ENCODE measurements at regions not wholly inside any gene's neighbourhood (a gene's known extent, or its start where the extent isn't known, plus 50 kb on each side); places are given as distances from the start of the nearest gene placed in this dataset.

GRCh38 chr5:176722757-176723156, 75.5 kb downstream of the TSPAN17 start:
- POLR2A ChIA-PET = no interaction called here
- no peak for ATAC-seq
- TF ChIP-seq, protein P1, sequence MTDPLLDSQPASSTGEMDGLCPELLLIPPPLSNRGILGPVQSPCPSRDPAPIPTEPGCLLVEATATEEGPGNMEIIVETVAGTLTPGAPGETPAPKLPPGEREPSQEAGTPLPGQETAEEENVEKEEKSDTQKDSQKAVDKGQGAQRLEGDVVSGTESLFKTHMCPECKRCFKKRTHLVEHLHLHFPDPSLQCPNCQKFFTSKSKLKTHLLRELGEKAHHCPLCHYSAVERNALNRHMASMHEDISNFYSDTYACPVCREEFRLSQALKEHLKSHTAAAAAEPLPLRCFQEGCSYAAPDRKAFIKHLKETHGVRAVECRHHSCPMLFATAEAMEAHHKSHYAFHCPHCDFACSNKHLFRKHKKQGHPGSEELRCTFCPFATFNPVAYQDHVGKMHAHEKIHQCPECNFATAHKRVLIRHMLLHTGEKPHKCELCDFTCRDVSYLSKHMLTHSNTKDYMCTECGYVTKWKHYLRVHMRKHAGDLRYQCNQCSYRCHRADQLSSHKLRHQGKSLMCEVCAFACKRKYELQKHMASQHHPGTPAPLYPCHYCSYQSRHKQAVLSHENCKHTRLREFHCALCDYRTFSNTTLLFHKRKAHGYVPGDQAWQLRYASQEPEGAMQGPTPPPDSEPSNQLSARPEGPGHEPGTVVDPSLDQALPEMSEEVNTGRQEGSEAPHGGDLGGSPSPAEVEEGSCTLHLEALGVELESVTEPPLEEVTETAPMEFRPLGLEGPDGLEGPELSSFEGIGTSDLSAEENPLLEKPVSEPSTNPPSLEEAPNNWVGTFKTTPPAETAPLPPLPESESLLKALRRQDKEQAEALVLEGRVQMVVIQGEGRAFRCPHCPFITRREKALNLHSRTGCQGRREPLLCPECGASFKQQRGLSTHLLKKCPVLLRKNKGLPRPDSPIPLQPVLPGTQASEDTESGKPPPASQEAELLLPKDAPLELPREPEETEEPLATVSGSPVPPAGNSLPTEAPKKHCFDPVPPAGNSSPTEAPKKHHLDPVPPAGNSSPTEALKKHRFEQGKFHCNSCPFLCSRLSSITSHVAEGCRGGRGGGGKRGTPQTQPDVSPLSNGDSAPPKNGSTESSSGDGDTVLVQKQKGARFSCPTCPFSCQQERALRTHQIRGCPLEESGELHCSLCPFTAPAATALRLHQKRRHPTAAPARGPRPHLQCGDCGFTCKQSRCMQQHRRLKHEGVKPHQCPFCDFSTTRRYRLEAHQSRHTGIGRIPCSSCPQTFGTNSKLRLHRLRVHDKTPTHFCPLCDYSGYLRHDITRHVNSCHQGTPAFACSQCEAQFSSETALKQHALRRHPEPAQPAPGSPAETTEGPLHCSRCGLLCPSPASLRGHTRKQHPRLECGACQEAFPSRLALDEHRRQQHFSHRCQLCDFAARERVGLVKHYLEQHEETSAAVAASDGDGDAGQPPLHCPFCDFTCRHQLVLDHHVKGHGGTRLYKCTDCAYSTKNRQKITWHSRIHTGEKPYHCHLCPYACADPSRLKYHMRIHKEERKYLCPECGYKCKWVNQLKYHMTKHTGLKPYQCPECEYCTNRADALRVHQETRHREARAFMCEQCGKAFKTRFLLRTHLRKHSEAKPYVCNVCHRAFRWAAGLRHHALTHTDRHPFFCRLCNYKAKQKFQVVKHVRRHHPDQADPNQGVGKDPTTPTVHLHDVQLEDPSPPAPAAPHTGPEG (CRISPR knock-in tag; IDR thresholded peaks at IDR 0.05) = no peak
- TF ChIP-seq ARID2 (CRISPR knock-in tag; IDR thresholded peaks at IDR 0.05; ENCODE audit: borderline replicate concordance) (no peak), TBP (CRISPR knock-in tag; IDR thresholded peaks at IDR 0.05) (no peak), RBM39 (IDR thresholded peaks at IDR 0.05; ENCODE audit: low read depth, low read length, poor library complexity, severe bottlenecking) (no peak), ZFY (CRISPR knock-in tag; IDR thresholded peaks at IDR 0.05) (no peak), PHF21A (CRISPR knock-in tag; IDR thresholded peaks at IDR 0.05) (no peak), ZEB1 (IDR thresholded peaks at IDR 0.05; ENCODE audit: insufficient replicate concordance, low read depth) (no peak), ZNF382 (CRISPR knock-in tag; IDR thresholded peaks at IDR 0.05; ENCODE audit: borderline replicate concordance) (no peak), TCF7 (IDR thresholded peaks at IDR 0.05; ENCODE audit: low read depth) (no peak), ZC3H13 (CRISPR knock-in tag; IDR thresholded peaks at IDR 0.05) (no peak), SIX4 (CRISPR knock-in tag; IDR thresholded peaks at IDR 0.05) (no peak), SRF (IDR thresholded peaks at IDR 0.05; ENCODE audit: low read depth, low read length) (no peak), NFAT5 (CRISPR knock-in tag; IDR thresholded peaks at IDR 0.05) (no peak), SIN3B (IDR thresholded peaks at IDR 0.05; ENCODE audit: low read length) (no peak)

More at GRCh38 chr5:176722757-176723156, 75.5 kb downstream of the TSPAN17 start:
- Histone ChIP-seq H3K4me3 (replicated peaks in 1 of 3; ENCODE audit: insufficient read depth in 1 of 3, low read depth in 2 of 3, low read length in 3 of 3) (no peak overlapping the region), H3K79me2 (ENCODE audit: insufficient read depth, low read length) (no peaks in the 10 kb centered on the region), H3K27me3 (ENCODE audit: control insufficient read depth in 1 of 2, insufficient read depth in 2 of 2, low read length in 2 of 2) (peaks cover 16 to 69% of the 10 kb centered on the region in 2 experiments; a peak in 4 of 5 replicates), H3K27ac (ENCODE audit: extremely low read length, insufficient read depth, low read length) (no peak overlapping the region), H3K4me1 (ENCODE audit: insufficient read depth, low read length) (no peaks in the 10 kb centered on the region), H2AFZ (ENCODE audit: low read length) (no peak overlapping the region), H3K36me3 (replicated peaks in 1 of 2; ENCODE audit: control insufficient read depth in 1 of 2, insufficient read depth in 2 of 2, low read length in 2 of 2) (no peaks in the 10 kb centered on the region), H3K9ac (ENCODE audit: insufficient read depth, low read depth, low read length) (no peak overlapping the region), H3K4me2 (ENCODE audit: low read depth, low read length) (no peak overlapping the region), H3K9me3 (ENCODE audit: low read length) (no peaks in the 10 kb centered on the region), H4K20me1 (ENCODE audit: insufficient read depth, low read length) (no peaks in the 10 kb centered on the region)
- FAIRE-seq (no peak), DNase-seq (ENCODE audit: low spot score) (no peak)
- CTCF ChIA-PET (ENCODE audit: low intra/inter-chr PET ratio, low total read pairs) = no interaction called here
- BruUV-seq (replicated peaks) = no TSS peak
- intact Hi-C loops (cut with micrococcal nuclease; ENCODE audit: unreplicated experiment) = no loop called here
- WGBS (ENCODE audit: low lambda C conversion rate) = 3% methylated on average over 10 of the region's 10 CpGs
- in situ Hi-C loops (cut with HindIII; ENCODE audit: extremely low pct_ligation_motif_present, low pct_unique_long_range_greater_than_20kb) = no loop called here

All from HepG2 (cell line).